NT2/D1 (cell line): ENCODE measurements at regions not wholly inside any gene's neighbourhood (a gene's known extent, or its start where the extent isn't known, plus 50 kb on each side); places are given as distances from the start of the nearest gene placed in this dataset.

ENCODE experiments used
- YY1 ChIP-seq: IDR thresholded peaks from 2 replicates; pipeline ENCODE4 v1.6.1; 2011; ENCODE audit not compliant: insufficient read length, insufficient read depth
- ZNF274 ChIP-seq: IDR thresholded peaks from 2 replicates; pipeline ENCODE4 v1.6.1; 2011; ENCODE audit warnings: mild to moderate bottlenecking, low read depth, low read length

- TF ChIP-seq YY1 = no peak
- TF ChIP-seq ZNF274 = no peak
These were observed 388.9 kb downstream of the EDEM1 start for GRCh38 chr3:5576277-5577011.
